ENCODE measurements at regions not wholly inside any gene's neighbourhood (a gene's known extent, or its start where the extent isn't known, plus 50 kb on each side); places are given as distances from the start of the nearest gene placed in this dataset.

GRCh38 chr14:89626233-89626806 lies 209.3 kb upstream of the FOXN3 start:
- no peak for DNase-seq (ENCODE audit: low spot score)

GRCh38 chr14:89625731-89626232 lies 208.7 kb upstream of the FOXN3 start:
- DNase-seq (ENCODE audit: low spot score), result no peak

GRCh38 chr14:89625244-89625713 lies 208.2 kb upstream of the FOXN3 start:
- DNase-seq (ENCODE audit: low spot score), result no peak

GRCh38 chr14:89624500-89625156 lies 207.6 kb upstream of the FOXN3 start:
- DNase-seq (ENCODE audit: low spot score), result no peak

DNA sequence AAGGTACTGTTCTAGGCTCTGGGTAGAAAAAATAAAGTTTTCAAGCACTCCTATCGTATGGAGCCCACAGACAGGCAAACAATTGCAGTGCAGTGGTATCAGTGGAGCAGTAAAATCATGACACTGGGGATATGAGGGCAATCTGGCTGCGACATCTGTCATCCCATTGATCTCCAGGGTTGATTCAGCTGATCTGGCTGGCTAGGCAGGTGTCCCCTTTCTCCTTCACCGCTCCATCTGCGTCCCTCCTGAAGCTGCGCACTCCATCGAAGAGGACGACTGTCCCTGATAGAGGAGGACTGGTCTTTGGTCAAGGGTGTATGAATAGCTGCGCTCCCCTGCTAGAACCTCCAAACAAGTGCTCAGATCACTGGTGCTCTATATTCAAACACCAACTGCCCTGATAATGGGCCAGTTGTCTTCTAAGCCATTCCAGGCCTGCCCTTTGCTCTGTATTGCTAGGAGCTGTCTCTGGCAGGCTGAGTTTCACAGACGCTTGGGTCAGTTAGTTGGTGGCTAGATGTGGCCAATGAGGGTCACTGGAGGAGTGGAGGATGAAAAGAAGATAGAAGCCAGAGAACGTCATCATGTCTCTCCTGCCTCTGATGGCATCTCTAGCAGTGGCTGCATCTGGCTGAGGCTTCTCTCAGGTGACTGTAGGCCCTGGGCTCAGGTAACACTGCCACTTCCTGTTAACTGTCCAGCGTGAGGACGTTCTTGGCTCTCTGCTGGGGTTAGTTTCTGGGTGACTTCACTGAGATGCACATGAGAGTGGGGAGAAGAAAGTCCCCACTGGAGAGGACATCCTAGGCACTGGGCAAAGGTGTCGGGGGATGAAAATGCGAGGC lies 205.0 kb upstream of the FOXN3 start:
- DNase-seq (ENCODE audit: low spot score), result no peak

- no peak for DNase-seq (ENCODE audit: low spot score)
Observed at GRCh38 chr14:89621009-89621421, 204.0 kb upstream of the FOXN3 start.

- no peak for DNase-seq (ENCODE audit: low spot score)
Observed at GRCh38 chr14:89620436-89620835, 203.4 kb upstream of the FOXN3 start.

GRCh38 chr14:89619596-89619995 lies 202.6 kb upstream of the FOXN3 start:
- DNase-seq (ENCODE audit: low spot score), result no peak

- peak; percentile 51 for DNase-seq (ENCODE audit: low spot score)
Observed at GRCh38 chr14:89618811-89619551, 201.9 kb upstream of the FOXN3 start.

GRCh38 chr14:89618330-89618708 lies 201.3 kb upstream of the FOXN3 start:
- no peak for DNase-seq (ENCODE audit: low spot score)

GRCh38 chr14:89617481-89618329 lies 200.7 kb upstream of the FOXN3 start:
- no peak for DNase-seq (ENCODE audit: low spot score)

GRCh38 chr14:89616852-89617341 lies 199.9 kb upstream of the FOXN3 start:
- DNase-seq (ENCODE audit: low spot score), result no peak

- DNase-seq (ENCODE audit: low spot score), result no peak
Observed at GRCh38 chr14:89616425-89616824, 199.4 kb upstream of the FOXN3 start.

GRCh38 chr14:89615421-89615820 lies 198.4 kb upstream of the FOXN3 start:
- DNase-seq (ENCODE audit: low spot score), result no peak

DNA sequence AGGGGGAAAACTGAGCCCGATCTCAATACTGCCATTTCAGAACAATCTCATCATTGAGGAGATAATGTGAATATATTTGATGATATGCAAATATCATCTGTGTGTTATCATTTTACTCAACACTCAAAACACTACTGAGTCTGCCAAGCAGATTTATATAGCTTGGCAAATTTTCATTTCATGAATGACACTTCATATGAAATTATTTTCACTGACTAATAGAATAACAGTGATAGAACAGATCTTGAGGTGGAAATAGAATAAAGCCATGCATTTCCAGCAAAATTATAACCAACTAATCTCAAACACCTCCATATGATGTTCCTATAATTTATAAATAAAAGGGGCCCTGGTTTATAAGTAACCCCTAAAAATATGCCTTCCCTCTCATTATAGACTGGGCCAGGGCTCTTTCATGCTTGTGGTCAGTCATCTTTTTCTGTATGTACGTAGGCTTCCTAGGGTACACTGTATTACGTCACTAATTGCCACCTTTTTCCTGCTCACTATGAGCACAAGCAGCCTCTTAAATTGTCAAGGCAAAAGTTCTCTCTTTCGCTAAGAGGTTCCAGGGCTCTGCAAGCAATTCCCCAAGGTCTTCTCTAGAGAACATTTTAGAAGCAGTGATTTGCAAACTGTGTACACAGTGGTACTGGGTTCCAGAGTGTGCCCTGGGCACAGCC lies 197.1 kb upstream of the FOXN3 start:
- no peak for DNase-seq (ENCODE audit: low spot score)

GRCh38 chr14:89613260-89614008 lies 196.4 kb upstream of the FOXN3 start:
- no peak for DNase-seq (ENCODE audit: low spot score)

GRCh38 chr14:89609500-89610100 lies 192.6 kb upstream of the FOXN3 start:
- DNase-seq (ENCODE audit: low spot score), result no peak

- DNase-seq (ENCODE audit: low spot score), result no peak
Observed at GRCh38 chr14:89607453-89607852, 190.4 kb upstream of the FOXN3 start.

DNA sequence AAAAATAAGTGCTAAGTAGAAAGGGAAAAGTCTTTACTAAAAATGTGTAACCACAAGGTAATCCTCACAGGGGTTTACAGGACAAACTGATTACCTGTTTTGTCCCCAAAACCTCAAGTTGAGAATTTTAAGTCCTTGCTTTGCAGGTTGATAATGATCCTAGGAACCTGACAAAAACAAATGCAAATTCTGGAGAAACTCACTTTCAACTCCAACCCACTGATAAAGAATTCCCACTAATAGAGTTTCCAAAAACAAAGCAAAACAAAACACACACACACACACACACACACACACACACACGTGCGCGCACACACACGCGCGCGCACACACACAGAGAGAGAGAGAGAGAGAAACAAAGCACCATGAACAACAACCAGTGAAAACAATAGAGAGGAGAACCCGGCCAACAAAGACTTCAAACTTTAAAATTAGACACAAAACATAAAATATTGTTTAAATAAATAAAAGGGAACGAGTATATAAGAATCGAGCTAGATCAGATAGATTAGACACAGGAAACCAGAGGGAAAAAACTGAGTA lies 187.0 kb upstream of the FOXN3 start:
- DNase-seq (ENCODE audit: low spot score), result no peak
